Suprapubic skin (tissue), 4 donors: ENCODE measurements at regions not wholly inside any gene's neighbourhood (a gene's known extent, or its start where the extent isn't known, plus 50 kb on each side); places are given as distances from the start of the nearest gene placed in this dataset.

Experiments
- EP300 ChIP-seq: sonication (generic); formaldehyde crosslinking; IDR thresholded peaks from one replicate; pipeline ENCODE4 v1.6.1; 2017; ENCODE audit warnings: antibody characterized with exemption
- POLR2AphosphoS5 ChIP-seq, 3 donors: sonication (generic); formaldehyde crosslinking; IDR thresholded peaks; one replicate each; pipeline ENCODE4 v1.6.1; 2017; ENCODE audit warnings: antibody characterized with exemption in 3 of 3
- TF ChIP-seq, protein P1 (sequence below), 2 donors: fragments of 200-600 bp in 1 of 2; fragments of 450-650 bp in 1 of 2; sonication (generic) in 1 of 2; IDR thresholded peaks; one replicate each; pipeline ENCODE4 v1.5.1; 2016 to 2019; ENCODE audit warnings: antibody characterized with exemption in 2 of 2, mild to moderate bottlenecking in 1 of 2, moderate library complexity in 1 of 2

DNA sequence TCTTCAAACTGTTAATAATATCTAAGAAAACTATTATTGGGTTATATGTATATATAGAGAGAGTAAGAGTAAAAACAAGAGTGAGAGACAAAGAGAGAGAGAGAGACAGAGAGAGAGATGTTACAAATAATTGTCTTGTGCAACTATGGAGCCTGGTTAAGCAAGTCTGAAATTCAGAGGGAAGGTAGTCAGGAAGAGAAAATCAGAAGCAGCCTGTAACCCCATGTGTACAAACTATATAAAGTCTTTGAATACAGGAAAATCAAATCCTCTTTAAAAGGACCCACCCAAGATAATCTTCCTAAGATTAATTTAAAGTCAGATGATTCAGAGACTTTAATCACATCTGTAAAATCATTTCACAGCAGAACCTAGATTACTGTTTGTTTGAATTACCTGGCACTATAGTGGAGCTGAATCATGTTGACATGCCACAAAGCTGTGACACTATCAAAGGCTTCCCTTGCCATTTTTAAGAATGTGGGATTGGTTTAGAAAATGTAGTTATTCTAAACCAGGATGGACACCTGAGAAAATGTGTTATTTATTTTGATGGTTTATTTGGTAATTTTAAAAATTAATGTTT, 301.7 kb upstream of the FSIP2 start:
- TF ChIP-seq, protein P1, sequence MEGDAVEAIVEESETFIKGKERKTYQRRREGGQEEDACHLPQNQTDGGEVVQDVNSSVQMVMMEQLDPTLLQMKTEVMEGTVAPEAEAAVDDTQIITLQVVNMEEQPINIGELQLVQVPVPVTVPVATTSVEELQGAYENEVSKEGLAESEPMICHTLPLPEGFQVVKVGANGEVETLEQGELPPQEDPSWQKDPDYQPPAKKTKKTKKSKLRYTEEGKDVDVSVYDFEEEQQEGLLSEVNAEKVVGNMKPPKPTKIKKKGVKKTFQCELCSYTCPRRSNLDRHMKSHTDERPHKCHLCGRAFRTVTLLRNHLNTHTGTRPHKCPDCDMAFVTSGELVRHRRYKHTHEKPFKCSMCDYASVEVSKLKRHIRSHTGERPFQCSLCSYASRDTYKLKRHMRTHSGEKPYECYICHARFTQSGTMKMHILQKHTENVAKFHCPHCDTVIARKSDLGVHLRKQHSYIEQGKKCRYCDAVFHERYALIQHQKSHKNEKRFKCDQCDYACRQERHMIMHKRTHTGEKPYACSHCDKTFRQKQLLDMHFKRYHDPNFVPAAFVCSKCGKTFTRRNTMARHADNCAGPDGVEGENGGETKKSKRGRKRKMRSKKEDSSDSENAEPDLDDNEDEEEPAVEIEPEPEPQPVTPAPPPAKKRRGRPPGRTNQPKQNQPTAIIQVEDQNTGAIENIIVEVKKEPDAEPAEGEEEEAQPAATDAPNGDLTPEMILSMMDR (IDR thresholded peaks at IDR 0.05) = no peak
- TF ChIP-seq EP300 (no peak), POLR2AphosphoS5 (IDR thresholded peaks at IDR 0.05) (no peak)
